GM19035 (cell line): ENCODE measurements at regions not wholly inside any gene's neighbourhood (a gene's known extent, or its start where the extent isn't known, plus 50 kb on each side); places are given as distances from the start of the nearest gene placed in this dataset.
"Not testable (repeated sequence)": the region's sequence is repeated elsewhere in the genome, so short reads cannot be mapped to it uniquely, and the experiment has no call there.

Source experiments
- ATAC-seq: cut with Tn5 transposase; IDR thresholded peaks from one replicate; pipeline ENCODE4 v1.9.1; 2021; ENCODE audit not compliant: unreplicated experiment

- ATAC-seq = no peak
These were observed 52.0 kb downstream of the ZC3H11B start for GRCh38 chr1:219560856-219561255.

DNA sequence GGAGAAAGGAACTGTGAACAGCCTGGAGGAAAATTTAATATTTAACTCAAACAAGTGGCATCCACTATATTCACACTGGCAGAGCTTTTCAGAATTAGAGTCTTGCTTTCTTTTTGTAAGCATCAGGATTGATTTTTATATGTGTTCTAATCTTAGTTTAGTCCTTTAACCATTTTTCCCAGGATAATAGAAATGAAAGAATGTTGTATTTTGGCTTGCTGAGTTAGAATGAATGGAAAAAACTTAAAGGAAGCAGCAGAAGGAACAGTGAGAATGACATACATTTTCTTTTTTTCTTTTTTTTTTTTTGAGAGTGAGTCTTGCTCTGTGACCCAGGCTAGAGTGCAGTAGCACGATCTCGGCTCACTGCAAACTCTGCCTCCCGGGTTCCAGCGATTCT lies 53.0 kb downstream of the ZC3H11B start:
- no peak for ATAC-seq

- ATAC-seq = no peak
These were observed 57.1 kb downstream of the ZC3H11B start for GRCh38 chr1:219555806-219556205.

DNA sequence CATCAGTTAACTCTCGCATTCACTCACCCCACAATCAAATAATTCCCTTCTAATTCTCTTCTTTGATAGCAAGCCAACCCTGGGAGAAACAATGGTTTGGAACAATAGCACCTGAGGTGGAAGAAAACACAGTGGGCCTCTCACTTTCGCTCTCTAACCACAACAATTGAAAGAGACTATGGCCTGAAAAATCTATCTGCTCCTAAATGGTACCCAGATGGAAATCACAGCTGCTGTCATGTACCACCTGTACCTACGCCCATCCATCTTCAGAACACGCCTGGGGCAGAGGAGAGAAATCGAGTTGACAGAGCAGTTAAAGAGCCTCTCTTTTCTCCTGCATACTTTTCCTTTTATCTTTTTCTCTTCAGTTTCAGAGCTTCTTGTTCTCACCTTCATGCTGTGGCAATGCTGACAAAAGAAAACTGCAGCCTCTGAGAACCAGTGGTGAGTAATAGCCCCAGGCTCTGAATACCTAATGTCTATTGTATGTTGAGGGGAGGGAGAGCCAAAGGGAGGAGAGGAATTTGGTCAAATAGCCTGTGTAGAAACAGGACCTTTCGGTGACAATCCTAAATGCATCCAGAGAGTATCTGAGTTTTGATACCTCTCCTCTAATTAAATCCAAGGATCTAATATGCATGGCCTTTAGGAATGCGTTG lies 57.7 kb downstream of the ZC3H11B start:
- no peak for ATAC-seq

DNA sequence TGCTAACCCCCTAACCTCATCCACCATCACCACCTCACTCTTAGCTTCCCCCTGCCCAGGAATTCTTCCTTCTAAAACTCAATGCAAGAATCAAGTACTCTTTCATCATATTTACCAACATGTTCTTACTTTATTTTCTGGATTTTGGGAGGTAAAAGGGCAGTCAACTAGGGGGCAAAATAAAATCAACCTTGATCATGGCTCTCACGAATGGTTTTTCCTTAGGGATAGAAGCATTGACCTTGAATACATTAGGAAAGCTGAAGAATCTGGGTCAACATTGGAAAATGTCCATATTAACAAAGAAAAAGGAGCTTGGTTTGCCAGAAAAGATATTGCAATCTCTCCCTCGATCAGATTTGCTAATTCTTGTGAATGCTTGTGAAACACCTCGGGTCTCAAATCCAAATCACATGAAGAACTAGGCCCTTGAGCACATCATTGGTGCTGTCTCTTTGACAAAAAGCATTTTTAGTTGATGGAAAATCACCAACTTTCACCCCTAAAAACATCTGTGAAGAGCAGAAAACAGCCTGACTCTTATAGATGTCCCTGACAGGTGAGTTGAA lies 58.9 kb downstream of the ZC3H11B start:
- ATAC-seq = no peak

- ATAC-seq = no peak
These were observed 62.7 kb downstream of the ZC3H11B start for GRCh38 chr1:219550201-219550600.

- no peak for ATAC-seq
These were observed 63.7 kb downstream of the ZC3H11B start for GRCh38 chr1:219549215-219549614.

DNA sequence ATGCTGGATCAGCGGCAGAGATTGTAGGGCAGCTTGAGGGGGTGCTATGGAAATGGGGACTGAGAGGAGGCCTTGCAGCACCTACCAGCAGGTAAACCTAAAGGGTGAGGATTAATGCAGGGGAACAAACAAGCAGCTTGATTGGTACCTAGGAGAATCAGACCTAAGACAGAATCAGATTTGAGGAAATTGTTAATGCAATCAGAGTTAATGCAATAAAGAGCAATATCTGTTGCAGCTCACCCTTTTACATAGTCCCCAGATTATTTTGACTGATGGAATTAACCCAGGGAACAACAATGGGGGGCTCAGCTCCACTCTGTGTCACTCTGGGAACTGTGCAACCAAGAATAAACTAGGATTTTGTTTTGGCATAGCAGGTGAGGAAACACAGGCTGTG lies 64.5 kb downstream of the ZC3H11B start:
- no peak for ATAC-seq

- not testable (repeated sequence) for ATAC-seq
These were observed 67.1 kb downstream of the ZC3H11B start for GRCh38 chr1:219545756-219546155.

- no peak for ATAC-seq
These were observed 68.6 kb downstream of the ZC3H11B start for GRCh38 chr1:219544163-219544846.

GRCh38 chr1:219542828-219543518 lies 69.9 kb downstream of the ZC3H11B start:
- no peak for ATAC-seq

DNA sequence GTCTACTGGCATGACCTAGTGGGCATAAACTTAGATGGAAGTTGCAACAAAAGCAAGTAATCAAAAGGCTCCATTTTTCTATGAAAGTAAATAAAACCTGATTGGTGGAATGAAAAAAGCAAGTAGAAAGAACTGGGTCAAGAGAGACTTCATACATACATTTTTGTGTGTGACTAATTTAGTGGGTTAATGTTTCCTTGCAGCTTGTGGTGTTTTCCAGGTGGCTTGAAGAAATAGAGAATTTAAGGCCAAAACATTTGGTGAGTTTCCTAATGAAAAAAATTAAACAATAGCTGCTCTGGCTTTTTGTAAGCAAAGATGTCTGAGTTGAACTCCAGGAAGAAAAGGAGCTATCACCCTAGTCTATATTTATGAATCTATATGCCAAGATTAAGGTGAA lies 71.0 kb downstream of the ZC3H11B start:
- no peak for ATAC-seq

- no peak for ATAC-seq
These were observed 73.2 kb downstream of the ZC3H11B start for GRCh38 chr1:219539645-219540254.

GRCh38 chr1:219538886-219539285 lies 74.0 kb downstream of the ZC3H11B start:
- ATAC-seq = no peak

DNA sequence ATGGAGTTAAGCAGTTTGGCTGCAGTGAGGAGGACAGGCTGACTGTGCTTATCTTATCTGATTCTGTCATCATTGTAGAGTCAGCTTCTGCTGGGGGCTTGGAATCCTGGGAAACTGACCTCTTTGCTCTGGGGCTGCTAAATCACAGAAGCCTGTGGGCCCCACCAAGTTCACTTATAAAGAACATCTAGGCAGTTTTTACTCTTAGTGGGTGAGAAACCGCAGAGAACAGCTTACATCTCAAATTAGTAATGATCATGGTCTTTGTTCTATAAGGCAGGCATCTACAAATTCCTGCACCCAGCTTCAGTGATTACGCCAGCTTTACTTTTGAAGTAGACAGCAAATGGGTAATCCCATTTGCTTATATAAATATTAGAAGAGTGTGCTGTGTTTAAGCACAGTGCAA lies 75.7 kb downstream of the ZC3H11B start:
- ATAC-seq = no peak

DNA sequence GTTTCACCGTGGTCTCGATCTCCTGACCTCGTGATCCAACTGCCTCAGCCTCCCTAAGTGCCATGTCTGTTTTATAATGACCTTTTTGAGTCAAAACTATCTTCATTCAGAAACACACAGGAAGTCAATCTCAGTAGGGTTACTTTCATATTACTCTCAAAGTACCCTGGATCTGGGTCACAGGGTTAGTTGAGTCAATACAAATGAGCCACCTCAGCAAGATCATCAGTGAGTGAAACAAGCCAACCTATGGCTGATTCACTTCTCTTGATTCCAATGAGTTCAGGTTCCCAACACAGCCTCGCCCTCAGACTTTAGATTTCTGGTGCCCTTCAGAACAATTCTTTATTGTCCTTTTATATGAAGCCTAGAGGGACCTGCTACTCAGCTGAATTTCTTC lies 76.9 kb downstream of the ZC3H11B start:
- ATAC-seq = no peak

- no peak for ATAC-seq
These were observed 77.9 kb downstream of the ZC3H11B start for GRCh38 chr1:219534991-219535390.

GRCh38 chr1:219533280-219533679 lies 79.6 kb downstream of the ZC3H11B start:
- ATAC-seq = no peak

- ATAC-seq = no peak
These were observed 83.8 kb downstream of the ZC3H11B start for GRCh38 chr1:219529116-219529515.

DNA sequence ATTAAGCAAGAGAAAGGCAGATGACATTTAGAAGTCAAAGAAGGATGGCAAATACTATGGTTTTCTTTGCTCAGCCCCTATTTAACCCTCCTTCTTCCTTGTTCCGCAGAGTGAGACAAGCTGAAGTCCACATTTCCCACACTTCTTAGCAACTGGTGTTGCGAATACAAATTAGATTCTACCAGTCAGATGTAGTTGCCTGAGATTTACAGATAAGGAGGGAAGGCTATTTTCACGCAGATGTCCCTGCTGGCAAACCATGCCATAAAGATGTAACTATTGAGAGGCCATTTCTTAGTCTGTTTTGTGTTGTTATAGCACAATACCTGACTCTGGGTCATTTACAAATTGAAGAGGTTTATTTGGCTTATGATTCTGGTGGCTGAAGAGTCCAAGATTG lies 84.3 kb downstream of the ZC3H11B start:
- ATAC-seq = no peak

DNA sequence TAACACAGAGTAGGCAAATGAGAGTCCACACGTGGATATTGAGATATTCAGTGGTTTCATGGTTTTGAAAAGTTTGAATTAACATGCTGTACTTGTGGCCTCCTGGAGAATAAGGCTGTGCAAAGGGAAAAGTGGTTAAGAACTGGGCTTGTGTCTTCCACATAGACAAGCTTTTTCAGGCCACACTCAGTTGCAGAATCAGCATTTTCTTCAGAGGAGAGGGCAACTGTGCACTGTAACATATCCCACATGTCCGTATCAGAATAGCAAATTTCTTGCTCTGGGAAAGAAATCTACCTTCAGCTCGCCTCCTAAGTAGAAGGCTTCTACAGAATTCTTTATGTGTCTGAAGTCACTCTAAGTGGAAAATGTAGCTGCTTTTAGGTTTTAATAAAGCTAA lies 84.9 kb downstream of the ZC3H11B start:
- no peak for ATAC-seq
